ENCODE measurements at regions not wholly inside any gene's neighbourhood (a gene's known extent, or its start where the extent isn't known, plus 50 kb on each side); places are given as distances from the start of the nearest gene placed in this dataset.

DNA sequence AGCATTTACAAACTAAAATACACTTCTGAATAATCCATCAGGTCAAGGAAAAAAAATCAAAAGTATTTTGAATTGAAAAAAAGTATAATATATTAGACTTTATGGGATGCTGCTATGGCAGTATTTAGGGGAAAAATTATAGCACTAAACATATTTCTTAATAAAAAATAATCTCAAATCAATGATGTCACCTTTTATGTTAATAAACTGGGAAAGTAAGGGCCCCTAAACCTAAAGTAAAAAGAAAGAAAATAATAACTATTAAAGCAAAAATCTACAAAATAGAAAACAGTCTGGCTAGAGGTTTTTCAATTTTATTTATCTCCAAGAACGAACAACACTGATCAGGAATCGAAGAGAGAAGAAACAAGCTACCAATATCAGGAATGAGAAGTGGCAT lies 160.8 kb upstream of the PLXNA2 start:
- H3F3A ChIP-seq (ENCODE audit: insufficient read depth): no peaks in the 10 kb centered on the region
- H3K4me3 ChIP-seq (ENCODE audit: insufficient read depth, low read length, poor library complexity, severe bottlenecking): no peak overlapping the region
- no peak overlapping the region for H2AFZ ChIP-seq (ENCODE audit: low read depth, low read length, severe bottlenecking)
- no peaks in the 10 kb centered on the region for H3K9me3 ChIP-seq (ENCODE audit: insufficient read depth, low read length)
- no peak for TF ChIP-seq EZH2phosphoT487 (conservative IDR thresholded peaks at IDR 0.05; ENCODE audit: low read length)
- TF ChIP-seq, protein P1, sequence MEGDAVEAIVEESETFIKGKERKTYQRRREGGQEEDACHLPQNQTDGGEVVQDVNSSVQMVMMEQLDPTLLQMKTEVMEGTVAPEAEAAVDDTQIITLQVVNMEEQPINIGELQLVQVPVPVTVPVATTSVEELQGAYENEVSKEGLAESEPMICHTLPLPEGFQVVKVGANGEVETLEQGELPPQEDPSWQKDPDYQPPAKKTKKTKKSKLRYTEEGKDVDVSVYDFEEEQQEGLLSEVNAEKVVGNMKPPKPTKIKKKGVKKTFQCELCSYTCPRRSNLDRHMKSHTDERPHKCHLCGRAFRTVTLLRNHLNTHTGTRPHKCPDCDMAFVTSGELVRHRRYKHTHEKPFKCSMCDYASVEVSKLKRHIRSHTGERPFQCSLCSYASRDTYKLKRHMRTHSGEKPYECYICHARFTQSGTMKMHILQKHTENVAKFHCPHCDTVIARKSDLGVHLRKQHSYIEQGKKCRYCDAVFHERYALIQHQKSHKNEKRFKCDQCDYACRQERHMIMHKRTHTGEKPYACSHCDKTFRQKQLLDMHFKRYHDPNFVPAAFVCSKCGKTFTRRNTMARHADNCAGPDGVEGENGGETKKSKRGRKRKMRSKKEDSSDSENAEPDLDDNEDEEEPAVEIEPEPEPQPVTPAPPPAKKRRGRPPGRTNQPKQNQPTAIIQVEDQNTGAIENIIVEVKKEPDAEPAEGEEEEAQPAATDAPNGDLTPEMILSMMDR (IDR thresholded peaks at IDR 0.05; ENCODE audit: insufficient read depth, low read length, poor library complexity, severe bottlenecking): no peak
- no peak overlapping the region for H3K9ac ChIP-seq (ENCODE audit: low read length)
- no peaks in the 10 kb centered on the region for H3K9me2 ChIP-seq (replicated peaks; ENCODE audit: insufficient read depth, low read length)
- no peaks in the 10 kb centered on the region for H3K36me3 ChIP-seq (ENCODE audit: low read length)
- no peaks in the 10 kb centered on the region for H3K79me2 ChIP-seq (ENCODE audit: insufficient read depth, low read length)
- H3K27ac ChIP-seq (ENCODE audit: low read depth, low read length): no peak overlapping the region
- no peaks in the 10 kb centered on the region for H4K20me1 ChIP-seq (ENCODE audit: low read depth, low read length)
- H3K4me2 ChIP-seq (ENCODE audit: low read depth, low read length, poor library complexity, severe bottlenecking): no peak overlapping the region
- no peaks in the 10 kb centered on the region for H3K27me3 ChIP-seq (ENCODE audit: low read length)

DNA sequence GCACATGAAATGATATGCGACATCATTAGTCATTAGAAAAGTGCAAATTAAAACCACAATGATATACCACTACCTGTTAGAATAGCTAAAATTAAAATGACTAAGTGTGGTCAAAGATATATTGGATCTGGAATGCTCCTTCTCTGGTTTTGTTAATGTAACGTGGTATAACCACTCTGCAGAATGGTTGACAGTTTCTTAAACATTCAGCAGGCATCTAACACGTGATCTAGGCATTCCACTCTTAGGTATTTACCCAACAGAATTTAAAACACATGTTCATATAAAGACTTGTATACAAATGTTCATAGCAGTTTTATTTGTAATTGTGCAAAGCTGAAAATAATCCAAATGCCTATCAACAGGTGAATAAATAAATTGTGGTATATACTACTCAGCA lies 165.0 kb upstream of the PLXNA2 start:
- H3F3A ChIP-seq (ENCODE audit: insufficient read depth): no peaks in the 10 kb centered on the region
- H3K9me3 ChIP-seq (ENCODE audit: insufficient read depth, low read length): no peaks in the 10 kb centered on the region
- no peak overlapping the region for H2AFZ ChIP-seq (ENCODE audit: low read depth, low read length, severe bottlenecking)
- H3K79me2 ChIP-seq (ENCODE audit: insufficient read depth, low read length): no peaks in the 10 kb centered on the region
- no peak for TF ChIP-seq EZH2phosphoT487 (conservative IDR thresholded peaks at IDR 0.05; ENCODE audit: low read length)
- TF ChIP-seq, protein P1 (IDR thresholded peaks at IDR 0.05; ENCODE audit: insufficient read depth, low read length, poor library complexity, severe bottlenecking): no peak
- H3K27me3 ChIP-seq (ENCODE audit: low read length): no peaks in the 10 kb centered on the region
- H3K9me2 ChIP-seq (replicated peaks; ENCODE audit: insufficient read depth, low read length): no peaks in the 10 kb centered on the region
- H3K9ac ChIP-seq (ENCODE audit: low read length): no peak overlapping the region
- H3K36me3 ChIP-seq (ENCODE audit: low read length): no peaks in the 10 kb centered on the region
- no peak overlapping the region for H3K27ac ChIP-seq (ENCODE audit: low read depth, low read length)
- no peak overlapping the region for H3K4me2 ChIP-seq (ENCODE audit: low read depth, low read length, poor library complexity, severe bottlenecking)
- no peaks in the 10 kb centered on the region for H4K20me1 ChIP-seq (ENCODE audit: low read depth, low read length)
- no peak overlapping the region for H3K4me3 ChIP-seq (ENCODE audit: insufficient read depth, low read length, poor library complexity, severe bottlenecking)

DNA sequence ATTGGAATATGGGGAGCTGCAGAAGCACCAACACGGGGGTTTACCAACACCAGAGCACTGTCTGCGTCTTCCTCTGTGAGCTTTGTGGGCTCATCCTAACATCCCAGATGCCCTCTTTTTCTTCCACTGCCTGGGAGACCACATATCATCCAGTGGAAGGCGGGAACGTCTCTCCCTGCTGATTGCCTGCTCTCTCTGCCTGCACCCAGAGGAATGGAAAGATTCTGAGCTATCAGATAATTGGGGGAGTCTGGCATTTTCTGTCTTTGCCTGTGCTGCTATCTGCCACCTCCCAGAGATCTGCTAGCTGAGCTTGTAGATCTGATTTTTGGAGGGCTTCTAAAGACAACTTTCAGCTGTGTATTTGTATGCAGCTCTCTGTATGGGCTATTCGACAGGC lies 166.2 kb upstream of the PLXNA2 start:
- no peaks in the 10 kb centered on the region for H3K27me3 ChIP-seq (ENCODE audit: low read length)
- no peak overlapping the region for H3K4me2 ChIP-seq (ENCODE audit: low read depth, low read length, poor library complexity, severe bottlenecking)
- H3K9me2 ChIP-seq (replicated peaks; ENCODE audit: insufficient read depth, low read length): no peaks in the 10 kb centered on the region
- no peaks in the 10 kb centered on the region for H4K20me1 ChIP-seq (ENCODE audit: low read depth, low read length)
- no peaks in the 10 kb centered on the region for H3K9me3 ChIP-seq (ENCODE audit: insufficient read depth, low read length)
- H3F3A ChIP-seq (ENCODE audit: insufficient read depth): no peaks in the 10 kb centered on the region
- H3K4me3 ChIP-seq (ENCODE audit: insufficient read depth, low read length, poor library complexity, severe bottlenecking): no peak overlapping the region
- H3K79me2 ChIP-seq (ENCODE audit: insufficient read depth, low read length): no peaks in the 10 kb centered on the region
- no peak overlapping the region for H3K9ac ChIP-seq (ENCODE audit: low read length)
- no peaks in the 10 kb centered on the region for H3K36me3 ChIP-seq (ENCODE audit: low read length)
- H2AFZ ChIP-seq (ENCODE audit: low read depth, low read length, severe bottlenecking): no peak overlapping the region
- TF ChIP-seq EZH2phosphoT487 (conservative IDR thresholded peaks at IDR 0.05; ENCODE audit: low read length): no peak
- TF ChIP-seq, protein P1 (IDR thresholded peaks at IDR 0.05; ENCODE audit: insufficient read depth, low read length, poor library complexity, severe bottlenecking): no peak
- no peak overlapping the region for H3K27ac ChIP-seq (ENCODE audit: low read depth, low read length)

All from SU-DHL-6 (cell line).